ENCODE measurements at regions not wholly inside any gene's neighbourhood (a gene's known extent, or its start where the extent isn't known, plus 50 kb on each side); places are given as distances from the start of the nearest gene placed in this dataset.
"Not testable (repeated sequence)": the region's sequence is repeated elsewhere in the genome, so short reads cannot be mapped to it uniquely, and the experiment has no call there.

- H3K4me3 ChIP-seq (ENCODE audit: low read length); H3K27ac ChIP-seq (ENCODE audit: low read length); H3K27me3 ChIP-seq (ENCODE audit: control insufficient read depth, insufficient read depth, low read length); H3K9me3 ChIP-seq (replicated peaks; ENCODE audit: control insufficient read depth, low read depth, low read length); DNase-seq; H3K4me1 ChIP-seq (ENCODE audit: control insufficient read depth, insufficient read depth, low read length); H3K36me3 ChIP-seq (ENCODE audit: control insufficient read depth, insufficient read depth, low read length): not testable (repeated sequence)
- WGBS (ENCODE audit: insufficient coverage) = no CpG with 5 or more reads among the region's 8 CpGs
Measured at GRCh38 chr3:72028726-72029125, 243.8 kb upstream of the PROK2 start.

GRCh38 chr3:72028307-72028706 lies 243.4 kb upstream of the PROK2 start:
- not testable (repeated sequence) for H3K36me3 ChIP-seq (ENCODE audit: control insufficient read depth, insufficient read depth, low read length); H3K4me1 ChIP-seq (ENCODE audit: control insufficient read depth, insufficient read depth, low read length); H3K4me3 ChIP-seq (ENCODE audit: low read length); H3K27me3 ChIP-seq (ENCODE audit: control insufficient read depth, insufficient read depth, low read length); H3K9me3 ChIP-seq (replicated peaks; ENCODE audit: control insufficient read depth, low read depth, low read length); DNase-seq; H3K27ac ChIP-seq (ENCODE audit: low read length)
- WGBS (ENCODE audit: insufficient coverage) = 83% methylated on average over 4 of the region's 8 CpGs

GRCh38 chr3:72027728-72028127 lies 242.8 kb upstream of the PROK2 start:
- H3K9me3 ChIP-seq (replicated peaks; ENCODE audit: control insufficient read depth, low read depth, low read length); H3K36me3 ChIP-seq (ENCODE audit: control insufficient read depth, insufficient read depth, low read length); H3K4me1 ChIP-seq (ENCODE audit: control insufficient read depth, insufficient read depth, low read length); H3K4me3 ChIP-seq (ENCODE audit: low read length); DNase-seq; H3K27ac ChIP-seq (ENCODE audit: low read length); H3K27me3 ChIP-seq (ENCODE audit: control insufficient read depth, insufficient read depth, low read length): not testable (repeated sequence)
- 80% methylated on average over 1 of the region's 2 CpGs for WGBS (ENCODE audit: insufficient coverage)

GRCh38 chr3:72022027-72022426 lies 237.1 kb upstream of the PROK2 start:
- H3K27ac ChIP-seq (ENCODE audit: low read length) = no peak overlapping the region
- WGBS (ENCODE audit: insufficient coverage) = 91% methylated on average over 4 of the region's 5 CpGs
- H3K4me1 ChIP-seq (ENCODE audit: control insufficient read depth, insufficient read depth, low read length) = no peaks in the 10 kb centered on the region
- no peak for DNase-seq
- H3K36me3 ChIP-seq (ENCODE audit: control insufficient read depth, insufficient read depth, low read length) = no peaks in the 10 kb centered on the region
- H3K27me3 ChIP-seq (ENCODE audit: control insufficient read depth, insufficient read depth, low read length) = no peaks in the 10 kb centered on the region
- H3K4me3 ChIP-seq (ENCODE audit: low read length) = no peak overlapping the region
- no peaks in the 10 kb centered on the region for H3K9me3 ChIP-seq (replicated peaks; ENCODE audit: control insufficient read depth, low read depth, low read length)

GRCh38 chr3:72021531-72021930 lies 236.6 kb upstream of the PROK2 start:
- Histone ChIP-seq H3K4me3 (ENCODE audit: low read length) (no peak overlapping the region), H3K9me3 (replicated peaks; ENCODE audit: control insufficient read depth, low read depth, low read length) (no peaks in the 10 kb centered on the region), H3K36me3 (ENCODE audit: control insufficient read depth, insufficient read depth, low read length) (no peaks in the 10 kb centered on the region), H3K27ac (ENCODE audit: low read length) (no peak overlapping the region), H3K4me1 (ENCODE audit: control insufficient read depth, insufficient read depth, low read length) (no peaks in the 10 kb centered on the region), H3K27me3 (ENCODE audit: control insufficient read depth, insufficient read depth, low read length) (no peaks in the 10 kb centered on the region)
- 100% methylated on average over 1 of the region's 1 CpG for WGBS (ENCODE audit: insufficient coverage)
- no peak for DNase-seq

- 78% methylated on average over 4 of the region's 5 CpGs for WGBS (ENCODE audit: insufficient coverage)
- Histone ChIP-seq H3K4me1 (ENCODE audit: control insufficient read depth, insufficient read depth, low read length) (no peaks in the 10 kb centered on the region), H3K36me3 (ENCODE audit: control insufficient read depth, insufficient read depth, low read length) (no peaks in the 10 kb centered on the region), H3K4me3 (ENCODE audit: low read length) (no peak overlapping the region), H3K9me3 (replicated peaks; ENCODE audit: control insufficient read depth, low read depth, low read length) (no peaks in the 10 kb centered on the region), H3K27ac (ENCODE audit: low read length) (no peak overlapping the region), H3K27me3 (ENCODE audit: control insufficient read depth, insufficient read depth, low read length) (no peaks in the 10 kb centered on the region)
- DNase-seq = no peak
Measured at GRCh38 chr3:72018343-72018984, 233.5 kb upstream of the PROK2 start.

- no peak for DNase-seq
- Histone ChIP-seq H3K9me3 (replicated peaks; ENCODE audit: control insufficient read depth, low read depth, low read length) (no peaks in the 10 kb centered on the region), H3K27me3 (ENCODE audit: control insufficient read depth, insufficient read depth, low read length) (no peaks in the 10 kb centered on the region), H3K27ac (ENCODE audit: low read length) (no peak overlapping the region), H3K4me3 (ENCODE audit: low read length) (no peak overlapping the region), H3K36me3 (ENCODE audit: control insufficient read depth, insufficient read depth, low read length) (no peaks in the 10 kb centered on the region), H3K4me1 (ENCODE audit: control insufficient read depth, insufficient read depth, low read length) (no peaks in the 10 kb centered on the region)
- WGBS (ENCODE audit: insufficient coverage) = no CpG with 5 or more reads among the region's 1 CpG
Measured at GRCh38 chr3:72017935-72018334, 233.0 kb upstream of the PROK2 start.

GRCh38 chr3:72017311-72017710 lies 232.4 kb upstream of the PROK2 start:
- no peaks in the 10 kb centered on the region for H3K4me1 ChIP-seq (ENCODE audit: control insufficient read depth, insufficient read depth, low read length)
- no peak for DNase-seq
- H3K36me3 ChIP-seq (ENCODE audit: control insufficient read depth, insufficient read depth, low read length) = no peaks in the 10 kb centered on the region
- H3K27me3 ChIP-seq (ENCODE audit: control insufficient read depth, insufficient read depth, low read length) = no peaks in the 10 kb centered on the region
- no CpG with 5 or more reads among the region's 1 CpG for WGBS (ENCODE audit: insufficient coverage)
- no peaks in the 10 kb centered on the region for H3K9me3 ChIP-seq (replicated peaks; ENCODE audit: control insufficient read depth, low read depth, low read length)
- no peak overlapping the region for H3K27ac ChIP-seq (ENCODE audit: low read length)
- H3K4me3 ChIP-seq (ENCODE audit: low read length) = no peak overlapping the region

- H3K4me3 ChIP-seq (ENCODE audit: low read length) = no peak overlapping the region
- 92% methylated on average over 2 of the region's 6 CpGs for WGBS (ENCODE audit: insufficient coverage)
- no peaks in the 10 kb centered on the region for H3K36me3 ChIP-seq (ENCODE audit: control insufficient read depth, insufficient read depth, low read length)
- peaks cover 2% of the 10 kb centered on the region for H3K4me1 ChIP-seq (ENCODE audit: control insufficient read depth, insufficient read depth, low read length)
- no peak for DNase-seq
- no peaks in the 10 kb centered on the region for H3K9me3 ChIP-seq (replicated peaks; ENCODE audit: control insufficient read depth, low read depth, low read length)
- no peak overlapping the region for H3K27ac ChIP-seq (ENCODE audit: low read length)
- H3K27me3 ChIP-seq (ENCODE audit: control insufficient read depth, insufficient read depth, low read length) = peaks cover 4% of the 10 kb centered on the region
Measured at GRCh38 chr3:72015463-72015862, 230.5 kb upstream of the PROK2 start.

- 46% methylated on average over 4 of the region's 5 CpGs for WGBS (ENCODE audit: insufficient coverage)
Measured at GRCh38 chr3:72013084-72013483, 228.1 kb upstream of the PROK2 start.

GRCh38 chr3:72012363-72012762 lies 227.4 kb upstream of the PROK2 start:
- no peak for DNase-seq
- peaks cover 5% of the 10 kb centered on the region for H3K4me1 ChIP-seq (ENCODE audit: control insufficient read depth, insufficient read depth, low read length)
- H3K27me3 ChIP-seq (ENCODE audit: control insufficient read depth, insufficient read depth, low read length) = peaks cover 6% of the 10 kb centered on the region
- no peak overlapping the region for H3K27ac ChIP-seq (ENCODE audit: low read length)
- no CpG with 5 or more reads among the region's 5 CpGs for WGBS (ENCODE audit: insufficient coverage)
- no peak overlapping the region for H3K4me3 ChIP-seq (ENCODE audit: low read length)
- H3K36me3 ChIP-seq (ENCODE audit: control insufficient read depth, insufficient read depth, low read length) = no peaks in the 10 kb centered on the region
- H3K9me3 ChIP-seq (replicated peaks; ENCODE audit: control insufficient read depth, low read depth, low read length) = no peaks in the 10 kb centered on the region

More at GRCh38 chr3:72013084-72013483, 228.1 kb upstream of the PROK2 start:
- H3K27ac ChIP-seq (ENCODE audit: low read length) = no peak overlapping the region
- peak; percentile 28 for DNase-seq
- H3K4me1 ChIP-seq (ENCODE audit: control insufficient read depth, insufficient read depth, low read length) = peaks cover 5% of the 10 kb centered on the region
- peaks cover 6% of the 10 kb centered on the region for H3K27me3 ChIP-seq (ENCODE audit: control insufficient read depth, insufficient read depth, low read length)
- no peak overlapping the region for H3K4me3 ChIP-seq (ENCODE audit: low read length)
- no peaks in the 10 kb centered on the region for H3K36me3 ChIP-seq (ENCODE audit: control insufficient read depth, insufficient read depth, low read length)
- no peaks in the 10 kb centered on the region for H3K9me3 ChIP-seq (replicated peaks; ENCODE audit: control insufficient read depth, low read depth, low read length)

Measured in muscle of leg (tissue), 3 donors.